NCI-H748 treated with DMSO at 0.1 percent for 48 hours (cell line): ENCODE measurements at regions not wholly inside any gene's neighbourhood (a gene's known extent, or its start where the extent isn't known, plus 50 kb on each side); places are given as distances from the start of the nearest gene placed in this dataset.
"Not testable (repeated sequence)": the region's sequence is repeated elsewhere in the genome, so short reads cannot be mapped to it uniquely, and the experiment has no call there.

Source experiments
- DNase-seq: peaks from one replicate; lab custom pipeline; 2025; lab: John Stamatoyannopoulos, UW

DNA sequence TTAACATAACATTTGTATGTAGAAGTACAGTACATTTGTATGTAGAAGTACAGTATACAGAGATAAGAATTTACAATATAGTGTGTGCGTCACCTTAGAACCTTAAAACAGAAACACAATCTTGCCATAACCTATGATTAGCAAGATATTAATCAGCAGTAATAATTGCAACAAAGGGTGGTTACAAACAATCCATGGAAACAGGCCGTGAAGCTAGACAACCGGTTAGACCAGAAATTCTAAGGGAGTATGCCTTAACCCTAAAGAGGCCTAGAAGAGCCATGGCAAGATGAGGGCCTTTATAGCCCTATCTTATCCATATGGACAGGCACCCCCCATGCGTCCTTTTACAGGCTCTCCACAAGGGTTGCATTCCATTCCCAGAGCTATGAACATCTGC lies 605.9 kb downstream of the KCNT2 start:
- DNase-seq: not testable (repeated sequence)

DNA sequence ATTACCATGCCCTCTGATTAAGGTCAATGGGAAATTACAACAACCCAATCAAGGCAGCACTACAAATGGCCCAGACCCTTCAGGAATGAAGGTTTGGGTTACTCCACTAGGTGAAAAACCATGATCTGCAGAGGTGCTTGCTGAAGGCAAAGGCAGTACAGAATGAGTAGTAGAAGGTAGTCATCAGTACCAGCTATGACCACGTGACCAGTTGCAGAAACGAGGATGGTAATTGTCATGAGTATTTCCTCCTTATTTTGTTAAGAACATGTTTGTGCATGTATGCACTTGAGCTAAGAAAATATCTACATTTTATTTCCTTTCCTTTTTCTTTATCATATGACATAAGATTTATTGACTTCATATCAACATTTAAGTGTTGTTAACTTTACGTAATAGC lies 607.1 kb downstream of the KCNT2 start:
- DNase-seq: no peak

DNA sequence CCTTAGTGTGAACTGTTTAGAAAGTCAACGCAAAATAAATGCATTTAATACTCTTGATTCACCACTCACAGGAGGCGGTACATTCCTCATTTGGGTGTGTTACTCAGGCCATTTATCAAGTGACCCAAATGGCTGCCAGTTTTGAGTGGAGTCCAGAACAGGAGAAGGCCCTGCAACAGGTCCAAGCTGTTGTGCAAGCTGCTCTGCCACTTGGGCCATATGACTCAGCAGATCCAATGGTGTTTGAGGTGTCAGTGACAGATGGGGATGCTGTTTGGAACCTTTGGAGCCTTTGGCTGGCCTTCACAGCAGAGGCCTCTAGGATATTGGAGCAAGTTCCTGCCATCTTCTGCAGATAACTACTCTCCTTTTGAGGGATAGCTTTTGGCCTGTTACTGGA lies 609.2 kb downstream of the KCNT2 start:
- no peak for DNase-seq

DNA sequence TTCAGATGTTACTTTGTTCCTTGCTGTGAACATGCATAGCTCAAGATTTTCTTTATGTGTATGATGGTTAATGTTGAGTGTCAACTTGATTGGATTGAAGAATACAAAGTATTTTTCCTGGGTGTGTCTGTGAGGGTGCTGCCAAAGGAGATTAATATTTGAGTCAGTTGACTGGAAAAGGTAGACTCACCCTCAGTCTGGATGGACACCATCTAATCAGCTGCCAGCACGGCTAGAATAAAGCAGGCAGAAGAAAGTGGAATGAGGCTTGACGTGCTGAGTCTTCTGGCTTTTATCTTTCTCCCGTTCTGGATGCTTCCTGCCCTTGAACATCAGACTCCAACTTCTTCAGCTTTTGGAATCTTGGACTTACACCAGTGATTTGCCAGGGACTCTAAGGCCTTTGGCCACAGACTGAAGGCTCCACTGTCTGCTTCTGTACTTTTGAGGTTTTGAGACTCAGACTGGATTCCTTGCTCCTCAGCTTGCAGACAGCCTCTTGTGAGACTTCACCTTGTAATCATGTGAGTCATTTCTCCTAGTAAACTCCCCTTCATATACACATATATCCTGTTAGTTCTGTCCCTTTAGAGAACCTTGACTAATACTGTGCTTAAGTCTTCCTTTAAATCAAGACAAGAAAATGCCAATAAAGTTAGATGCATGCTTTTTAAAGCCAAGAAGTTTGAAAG lies 626.6 kb downstream of the KCNT2 start:
- DNase-seq: no peak

DNA sequence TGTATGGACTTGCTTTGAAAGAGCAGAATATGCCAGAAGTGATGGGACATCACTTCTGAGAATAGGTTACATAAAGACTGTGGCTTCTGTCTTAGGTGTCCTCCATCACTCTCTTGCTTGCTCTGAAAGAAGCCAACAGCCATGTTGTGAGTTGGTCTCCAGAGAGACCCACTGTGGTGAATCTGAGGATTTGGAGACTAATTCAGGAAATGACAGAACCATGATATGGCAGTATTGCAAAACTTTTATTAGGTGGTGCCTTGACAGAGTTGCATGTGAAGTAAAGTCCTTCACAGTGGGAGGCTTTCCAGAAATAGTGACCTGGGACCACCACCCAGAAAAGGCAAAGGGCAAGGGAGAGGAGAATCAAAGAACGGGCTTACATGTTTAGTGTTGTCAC lies 628.6 kb downstream of the KCNT2 start:
- no peak for DNase-seq

DNA sequence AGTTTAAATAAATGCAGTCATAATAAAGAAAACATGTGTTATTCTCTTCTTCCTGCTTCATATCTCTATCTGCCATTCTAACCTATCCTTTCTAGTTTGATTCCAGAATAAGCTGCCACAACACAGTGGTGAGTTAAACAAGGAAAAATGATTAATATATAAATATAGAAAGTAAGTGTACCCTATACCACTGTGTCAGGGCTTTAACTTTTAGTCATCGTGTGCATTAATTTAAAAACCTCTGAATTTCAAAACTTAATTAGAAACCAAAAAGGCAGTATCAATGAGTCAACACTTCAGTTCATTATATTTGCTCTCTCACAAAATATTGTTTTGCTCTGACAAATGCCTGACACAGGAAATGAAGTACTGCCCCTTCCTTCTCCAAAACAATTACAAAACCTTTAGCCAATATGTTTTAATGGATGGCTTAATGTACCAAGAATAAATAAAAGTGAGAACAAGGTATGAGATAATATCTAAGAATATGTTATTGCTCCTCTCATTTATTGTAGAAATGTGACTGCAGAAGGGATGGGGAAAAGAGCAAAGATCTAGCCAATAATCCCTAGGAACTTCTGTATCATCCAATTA lies 634.8 kb downstream of the KCNT2 start:
- no peak for DNase-seq

DNA sequence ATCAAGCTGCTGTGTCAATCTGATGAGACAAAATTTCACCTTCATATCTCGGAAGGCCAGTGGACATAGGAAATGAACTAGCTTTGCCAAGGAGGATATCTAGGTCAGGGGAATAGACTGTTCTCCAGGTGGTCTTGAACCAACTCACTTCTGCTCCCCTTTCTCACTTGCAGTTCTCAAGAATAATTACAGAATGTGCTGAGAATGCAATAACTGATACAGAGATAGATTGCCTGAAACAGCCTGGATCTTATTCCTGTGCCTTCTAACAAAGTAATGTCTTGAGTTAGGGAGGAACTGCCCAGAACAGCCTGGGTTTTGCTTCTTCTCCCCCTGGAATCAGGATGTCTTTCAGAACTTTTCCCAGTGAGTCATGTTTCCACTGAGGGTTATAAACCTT lies 636.7 kb downstream of the KCNT2 start:
- DNase-seq: no peak

DNA sequence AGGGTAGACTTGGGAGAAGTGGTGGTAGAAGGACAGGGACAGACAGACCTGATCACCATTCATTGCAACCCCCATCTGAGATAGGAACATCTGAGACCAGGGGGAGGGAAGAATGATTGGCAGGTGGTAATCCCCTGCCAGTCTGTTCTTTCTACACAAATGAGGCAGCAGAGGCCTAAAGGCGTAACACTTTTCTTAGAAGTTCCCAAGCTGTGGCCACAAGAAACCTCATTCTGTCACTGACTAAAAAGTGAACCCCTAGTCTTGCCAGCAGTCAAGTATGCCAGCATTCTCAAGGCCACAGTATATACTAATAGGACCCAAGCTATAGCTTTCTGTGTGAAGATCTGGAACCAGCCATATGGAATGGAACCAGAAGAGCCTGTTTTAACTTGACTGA lies 638.0 kb downstream of the KCNT2 start:
- DNase-seq: no peak

DNA sequence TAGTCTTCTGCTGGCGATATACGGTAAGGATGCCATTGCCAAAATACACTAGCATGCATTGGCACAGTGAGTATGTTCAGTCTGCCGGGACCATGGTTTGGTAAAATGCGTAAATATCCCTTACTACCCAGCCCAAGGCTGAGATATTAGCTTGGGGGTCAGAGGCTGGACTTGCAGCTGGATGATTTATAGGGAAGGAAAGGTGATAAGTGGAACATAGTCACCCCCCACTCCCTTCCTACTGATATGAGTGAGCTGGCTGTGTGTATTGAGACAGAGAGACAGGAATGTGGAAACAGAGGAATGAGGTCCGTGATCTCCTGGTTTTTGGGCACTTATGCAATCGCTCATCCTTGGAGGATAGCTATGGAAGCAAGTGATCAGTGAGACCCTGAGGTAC lies 642.8 kb downstream of the KCNT2 start:
- no peak for DNase-seq

DNA sequence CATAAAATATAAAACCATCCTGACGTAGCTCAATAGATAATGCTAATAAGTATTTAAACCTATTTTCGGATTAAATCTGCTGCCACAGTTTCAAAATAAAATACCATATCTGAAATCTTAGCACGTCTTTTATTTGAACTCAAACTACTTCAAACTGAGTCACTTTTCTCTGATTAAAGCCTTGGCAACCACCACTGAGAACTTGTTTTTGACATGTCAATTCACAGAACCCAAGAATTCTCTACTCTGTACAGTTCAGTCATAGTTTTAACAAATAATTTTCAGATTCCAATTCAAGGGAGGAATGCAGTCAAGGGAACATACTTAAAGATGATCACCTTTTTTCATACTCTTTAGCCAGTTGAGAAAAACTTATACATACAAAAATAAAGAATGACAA lies 643.2 kb downstream of the KCNT2 start:
- DNase-seq: no peak

DNA sequence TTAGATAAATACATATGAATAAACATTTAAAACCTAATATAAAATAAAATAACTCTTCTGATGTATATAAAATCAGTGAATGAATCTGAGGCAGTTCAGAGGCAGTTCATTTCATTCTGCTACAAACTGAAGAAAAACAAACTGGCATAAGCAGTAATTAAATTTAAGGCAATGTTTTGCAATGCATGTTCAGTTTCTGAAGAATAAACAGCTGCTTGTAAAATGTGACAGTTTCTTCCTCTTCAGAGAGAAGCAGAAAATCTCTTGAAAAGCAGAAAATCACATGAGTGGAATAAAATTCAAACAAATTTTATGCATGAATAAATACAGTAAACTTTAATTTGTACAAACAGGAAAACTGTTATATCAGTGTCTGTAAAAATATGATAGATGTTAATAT lies 643.7 kb downstream of the KCNT2 start:
- DNase-seq: no peak

DNA sequence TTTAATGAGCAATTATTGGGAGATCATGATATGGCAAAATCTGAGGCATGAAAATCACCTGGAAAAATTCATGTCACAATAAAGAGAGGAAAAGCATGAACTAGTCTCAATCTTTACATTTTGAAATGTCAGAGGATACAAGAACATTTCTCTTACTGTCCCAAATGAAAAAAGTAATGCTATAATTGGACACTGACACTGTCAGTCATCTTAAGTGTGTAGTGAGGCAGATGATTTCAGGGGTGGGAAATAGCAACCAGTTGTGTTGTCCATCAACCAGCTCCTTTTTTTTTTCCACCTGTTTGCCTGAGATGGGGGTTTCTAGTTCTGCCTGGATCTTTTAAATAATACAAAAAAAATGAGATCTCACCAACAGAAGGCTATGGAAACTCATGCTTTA lies 646.2 kb downstream of the KCNT2 start:
- no peak for DNase-seq

DNA sequence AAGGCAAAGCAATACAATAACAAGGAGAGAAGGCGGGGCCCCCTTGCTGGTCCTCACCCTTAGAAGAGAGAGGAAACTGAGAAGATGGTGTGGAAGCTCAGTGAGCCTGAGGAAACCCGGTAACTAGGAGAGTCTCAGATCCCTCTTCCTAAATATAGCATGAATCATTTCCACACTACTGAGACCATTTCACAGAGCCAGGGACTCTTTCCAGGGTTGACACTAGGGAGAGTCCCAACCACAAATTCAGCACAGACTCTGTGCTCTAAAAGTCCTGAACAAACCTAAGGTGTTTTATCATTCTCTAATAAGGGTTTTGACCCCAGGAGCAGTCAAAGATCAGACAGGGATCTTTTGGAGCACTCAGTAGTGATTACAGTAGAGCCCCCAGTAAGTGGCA lies 647.7 kb downstream of the KCNT2 start:
- no peak for DNase-seq

DNA sequence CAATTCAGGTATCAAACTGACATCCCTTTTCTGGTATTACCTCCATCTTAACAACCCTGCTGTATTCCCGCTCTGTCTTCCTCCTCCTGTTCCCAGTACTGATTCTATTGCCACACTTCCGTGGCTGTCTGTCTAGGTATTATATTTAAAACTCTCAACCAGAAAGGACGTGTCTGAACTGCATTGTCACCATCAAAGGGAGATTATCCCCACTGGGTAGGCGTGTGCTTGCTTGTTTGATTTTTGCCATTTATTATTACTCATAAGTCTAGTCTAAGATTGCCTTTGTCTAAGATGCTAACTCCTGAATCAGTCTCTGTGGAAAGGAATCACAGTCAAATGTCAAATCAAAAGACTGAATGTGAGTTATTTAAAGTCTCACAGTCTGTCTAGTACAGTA lies 650.1 kb downstream of the KCNT2 start:
- no peak for DNase-seq

DNA sequence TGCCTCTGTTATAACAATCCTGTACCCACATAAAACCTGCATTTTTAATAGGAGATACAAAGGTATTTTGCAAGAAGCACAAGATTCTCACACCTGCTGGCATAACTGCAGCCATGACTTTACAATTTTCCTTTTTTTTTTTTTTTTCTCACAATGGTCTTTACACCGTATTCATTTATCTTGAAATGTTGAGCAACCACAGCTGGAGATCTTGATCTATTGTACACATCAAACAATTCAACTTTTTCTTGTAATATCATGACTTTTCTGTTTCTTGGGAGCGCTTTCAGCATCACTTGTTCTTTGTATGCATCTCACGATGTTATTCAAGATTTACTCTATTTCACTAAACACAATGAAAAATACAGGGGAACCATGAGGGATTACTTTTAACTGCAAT lies 651.4 kb downstream of the KCNT2 start:
- no peak for DNase-seq

DNA sequence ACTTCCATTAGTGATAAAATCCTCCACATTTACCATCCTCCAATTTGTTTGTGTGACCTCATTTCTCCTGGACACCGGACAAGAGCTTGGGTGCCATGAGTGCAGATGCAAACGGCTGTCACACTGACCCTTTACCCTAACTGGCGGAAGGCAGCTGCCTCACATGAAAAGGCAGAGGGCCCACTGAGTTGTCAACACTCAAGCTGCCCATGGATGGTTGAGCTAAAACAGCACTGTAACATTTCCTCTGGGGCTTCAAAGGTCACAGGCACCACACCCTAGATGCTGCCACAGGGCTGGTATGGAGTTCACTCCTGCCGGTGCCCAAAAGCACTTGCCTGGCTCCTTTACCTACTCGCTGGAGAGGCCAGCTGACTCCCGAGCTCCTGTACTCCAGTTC lies 653.4 kb downstream of the KCNT2 start:
- no peak for DNase-seq

DNA sequence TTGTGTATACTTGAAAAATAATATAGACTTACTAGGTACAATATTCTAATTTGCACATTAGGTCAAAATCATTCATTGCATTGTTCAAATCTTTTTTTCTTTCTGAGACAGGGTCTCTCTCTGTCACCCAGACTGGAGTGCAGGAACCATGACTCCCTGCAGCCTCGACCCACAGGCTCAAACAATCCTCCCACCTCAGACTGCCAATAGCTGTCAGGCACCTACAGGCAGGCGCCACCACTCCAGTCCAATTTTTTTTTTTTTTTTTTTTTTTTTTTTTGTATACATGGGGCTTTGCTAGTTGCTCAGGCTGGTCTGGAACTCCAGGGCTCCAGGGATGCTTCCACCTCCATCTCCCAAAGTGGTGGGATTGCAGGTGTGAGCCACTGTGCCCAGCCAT lies 656.9 kb downstream of the KCNT2 start:
- no peak for DNase-seq

DNA sequence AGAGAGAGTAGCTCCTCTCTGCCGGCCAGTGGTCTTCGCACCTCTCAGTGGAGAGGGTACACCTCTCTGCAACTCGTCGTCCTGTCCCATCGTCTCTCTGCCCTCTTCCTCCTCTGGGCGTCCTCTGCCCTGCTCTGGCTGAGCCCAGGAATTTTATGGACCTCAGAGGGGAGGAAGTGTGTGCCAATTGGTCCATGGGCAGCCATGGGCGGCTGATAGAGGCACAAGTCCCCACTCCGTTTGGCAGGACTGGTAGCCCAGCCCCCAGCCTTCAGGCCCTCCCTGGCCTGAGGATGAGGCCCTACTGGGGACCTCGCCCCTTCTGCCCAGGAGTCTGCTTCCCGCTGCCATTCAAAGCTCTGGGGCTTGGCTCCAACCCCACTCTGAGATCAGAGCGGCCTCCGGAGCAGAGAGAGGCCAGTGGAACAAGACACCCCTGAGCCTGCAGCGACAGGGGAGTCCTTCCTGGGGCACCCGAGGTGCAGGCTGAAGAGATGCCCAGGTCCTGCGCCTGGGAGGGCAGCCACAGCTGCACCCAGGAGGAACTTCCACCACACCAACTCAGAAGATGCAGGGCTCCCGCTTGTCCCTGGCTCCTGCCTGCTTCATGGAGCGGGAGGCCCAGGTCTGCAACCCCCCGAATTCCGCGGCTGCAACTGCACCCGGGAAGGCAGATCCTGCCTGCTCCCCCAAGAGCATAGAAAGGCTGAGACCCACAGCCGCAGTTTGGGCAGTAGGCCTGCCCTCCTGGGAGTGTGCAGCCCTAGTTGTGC lies 659.9 kb downstream of the KCNT2 start:
- DNase-seq: no peak

DNA sequence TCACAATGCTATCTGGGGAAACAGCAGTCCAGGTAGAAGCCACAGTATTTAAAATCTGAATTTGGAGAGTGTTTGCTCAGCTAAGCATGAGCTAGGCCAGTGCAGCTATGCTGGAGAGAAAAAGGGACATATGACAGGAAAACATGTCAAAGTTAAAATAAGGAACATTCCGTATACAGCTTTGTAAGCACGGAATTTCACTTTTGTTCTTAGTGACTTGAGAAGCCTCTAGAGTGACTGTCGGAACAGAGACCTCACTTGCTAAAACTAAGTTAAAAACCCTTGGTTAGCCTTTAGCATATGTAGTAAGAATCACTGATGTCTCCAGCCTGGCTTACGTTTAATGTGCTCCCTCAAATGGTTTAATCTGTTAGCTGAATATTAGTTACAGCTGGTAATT lies 661.7 kb downstream of the KCNT2 start:
- DNase-seq: no peak

DNA sequence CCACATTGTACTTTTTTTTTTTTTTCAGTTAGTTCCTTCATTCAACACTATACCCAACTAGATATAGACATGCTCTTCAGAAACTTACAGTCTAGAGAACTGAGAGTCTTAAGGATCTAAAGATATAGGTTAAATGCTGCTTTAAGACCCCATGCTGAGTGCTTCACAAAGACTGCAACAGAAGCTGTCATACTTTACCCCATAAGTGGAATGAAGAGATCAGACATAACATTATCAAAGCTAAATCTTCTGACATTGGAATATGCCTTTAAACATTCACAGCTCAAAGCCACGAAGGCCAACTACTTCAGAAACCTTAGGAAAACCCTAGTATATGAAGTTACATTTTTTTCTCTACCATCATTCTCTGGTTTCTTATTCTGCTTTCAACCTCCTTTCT lies 666.4 kb downstream of the KCNT2 start:
- no peak for DNase-seq

DNA sequence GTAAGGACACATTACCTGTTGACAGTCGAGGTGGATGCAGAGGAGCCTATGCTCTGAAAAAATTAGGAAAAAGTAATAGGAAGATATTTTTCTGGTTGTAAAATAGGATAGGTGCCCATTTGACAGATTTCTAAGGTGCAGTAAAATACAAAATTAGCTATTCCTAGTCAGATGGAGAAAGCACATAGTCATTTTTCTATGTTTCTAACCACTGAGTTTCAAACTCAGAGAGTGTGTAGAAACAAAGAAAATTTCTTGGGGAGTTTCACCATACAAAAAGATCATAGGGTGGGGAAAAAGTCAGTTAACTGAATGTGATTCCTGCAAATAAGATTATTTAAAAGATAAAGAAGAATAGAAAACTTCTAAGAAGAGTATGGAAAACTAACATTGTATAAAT lies 666.9 kb downstream of the KCNT2 start:
- no peak for DNase-seq

DNA sequence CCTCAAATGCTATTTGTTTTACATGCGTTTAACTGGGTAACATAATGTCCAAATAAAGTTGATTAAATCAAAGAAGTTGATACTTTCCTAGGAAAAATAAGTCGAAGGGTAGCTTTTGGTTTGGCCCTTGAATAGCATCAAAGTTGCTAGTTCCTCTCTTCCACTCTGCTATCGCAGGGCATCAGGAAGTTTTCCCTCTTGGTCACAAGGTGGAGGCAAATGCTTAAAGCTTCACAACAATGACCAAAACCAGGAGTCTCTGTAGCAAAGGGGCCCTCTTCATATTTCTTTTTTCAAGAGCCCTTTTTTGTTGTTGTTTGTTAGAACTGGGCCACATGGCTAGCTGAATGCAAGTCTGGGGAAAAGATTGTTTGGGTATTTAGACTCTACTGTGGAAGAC lies 668.4 kb downstream of the KCNT2 start:
- no peak for DNase-seq

DNA sequence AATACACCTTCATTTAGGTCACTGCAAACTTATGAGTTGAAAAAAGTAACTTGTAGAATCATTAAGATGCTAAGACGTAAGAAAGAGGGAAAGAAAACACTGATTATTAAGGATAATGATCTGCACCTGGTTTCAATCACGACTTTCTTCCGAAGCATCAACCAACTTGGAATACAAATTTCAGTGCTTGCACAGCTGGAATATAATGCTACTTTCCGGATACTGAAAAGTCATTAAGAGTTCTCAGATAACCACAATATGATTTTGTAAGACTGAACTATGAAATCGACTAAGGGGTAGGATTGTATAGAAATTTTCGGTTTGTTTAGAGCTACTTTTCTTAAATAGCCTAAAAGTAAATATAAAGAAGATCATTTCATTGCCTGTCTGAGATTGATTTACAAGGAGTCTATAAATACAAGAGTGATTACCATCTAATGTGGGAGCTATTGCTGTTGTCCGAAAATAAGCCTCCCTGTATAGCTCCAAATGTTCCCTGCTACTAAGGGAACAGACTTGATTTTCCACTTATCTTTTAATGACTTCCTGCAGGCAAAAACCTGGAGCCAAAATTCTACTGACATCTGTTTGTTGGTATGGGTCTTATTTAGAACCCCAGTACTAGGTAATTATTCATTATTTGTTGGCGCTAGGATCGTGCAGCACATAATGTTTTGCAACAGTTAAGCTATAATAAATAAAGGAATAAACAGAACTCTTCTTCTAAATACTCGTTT lies 673.3 kb downstream of the KCNT2 start:
- peak; percentile 74 for DNase-seq
